C4-2B (cell line): ENCODE measurements at regions not wholly inside any gene's neighbourhood (a gene's known extent, or its start where the extent isn't known, plus 50 kb on each side); places are given as distances from the start of the nearest gene placed in this dataset.

Experiments used
- ZFX ChIP-seq: fragments of 450-650 bp; IDR thresholded peaks from 2 replicates; pipeline ENCODE4 v1.6.1; 2017
- TF ChIP-seq, protein P1 (sequence below): fragments of 450-650 bp; conservative IDR thresholded peaks from 2 replicates; pipeline ENCODE4 v1.5.1; 2017; ENCODE audit warnings: mild to moderate bottlenecking

DNA sequence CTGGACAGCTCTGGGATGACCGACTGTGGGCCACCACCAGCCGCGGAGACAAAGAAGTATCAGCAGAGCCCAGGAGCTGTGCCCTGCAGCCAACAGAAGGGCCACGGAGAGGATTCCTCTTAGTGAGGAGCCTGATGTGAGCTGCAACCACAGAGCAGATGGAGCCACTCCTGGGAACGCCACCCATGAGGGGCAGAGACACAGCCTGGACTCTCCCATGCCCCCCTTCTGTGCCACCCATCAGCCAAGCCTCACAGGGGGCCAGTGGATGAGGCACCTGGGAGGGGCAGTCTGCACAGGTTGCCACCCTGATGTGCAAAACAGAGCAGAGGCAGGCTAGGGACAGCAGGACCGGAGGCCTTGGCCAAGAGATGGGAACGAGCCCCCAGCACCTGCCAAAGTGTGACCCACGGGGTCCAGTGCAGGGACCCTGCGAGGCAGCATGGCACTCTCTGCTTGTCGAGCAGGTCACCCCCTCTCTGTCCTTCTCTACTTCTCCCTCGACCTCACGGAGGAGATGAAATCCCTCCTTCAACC, 380.7 kb upstream of the IRX1 start:
- TF ChIP-seq, protein P1, sequence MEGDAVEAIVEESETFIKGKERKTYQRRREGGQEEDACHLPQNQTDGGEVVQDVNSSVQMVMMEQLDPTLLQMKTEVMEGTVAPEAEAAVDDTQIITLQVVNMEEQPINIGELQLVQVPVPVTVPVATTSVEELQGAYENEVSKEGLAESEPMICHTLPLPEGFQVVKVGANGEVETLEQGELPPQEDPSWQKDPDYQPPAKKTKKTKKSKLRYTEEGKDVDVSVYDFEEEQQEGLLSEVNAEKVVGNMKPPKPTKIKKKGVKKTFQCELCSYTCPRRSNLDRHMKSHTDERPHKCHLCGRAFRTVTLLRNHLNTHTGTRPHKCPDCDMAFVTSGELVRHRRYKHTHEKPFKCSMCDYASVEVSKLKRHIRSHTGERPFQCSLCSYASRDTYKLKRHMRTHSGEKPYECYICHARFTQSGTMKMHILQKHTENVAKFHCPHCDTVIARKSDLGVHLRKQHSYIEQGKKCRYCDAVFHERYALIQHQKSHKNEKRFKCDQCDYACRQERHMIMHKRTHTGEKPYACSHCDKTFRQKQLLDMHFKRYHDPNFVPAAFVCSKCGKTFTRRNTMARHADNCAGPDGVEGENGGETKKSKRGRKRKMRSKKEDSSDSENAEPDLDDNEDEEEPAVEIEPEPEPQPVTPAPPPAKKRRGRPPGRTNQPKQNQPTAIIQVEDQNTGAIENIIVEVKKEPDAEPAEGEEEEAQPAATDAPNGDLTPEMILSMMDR = no peak
- no peak for TF ChIP-seq ZFX
